ENCODE measurements at regions not wholly inside any gene's neighbourhood (a gene's known extent, or its start where the extent isn't known, plus 50 kb on each side); places are given as distances from the start of the nearest gene placed in this dataset.
A peak's percentile ranks its signal among the peaks of the same experiment; 100 is the strongest.
"Not testable (repeated sequence)": the region's sequence is repeated elsewhere in the genome, so short reads cannot be mapped to it uniquely, and the experiment has no call there.

DNA sequence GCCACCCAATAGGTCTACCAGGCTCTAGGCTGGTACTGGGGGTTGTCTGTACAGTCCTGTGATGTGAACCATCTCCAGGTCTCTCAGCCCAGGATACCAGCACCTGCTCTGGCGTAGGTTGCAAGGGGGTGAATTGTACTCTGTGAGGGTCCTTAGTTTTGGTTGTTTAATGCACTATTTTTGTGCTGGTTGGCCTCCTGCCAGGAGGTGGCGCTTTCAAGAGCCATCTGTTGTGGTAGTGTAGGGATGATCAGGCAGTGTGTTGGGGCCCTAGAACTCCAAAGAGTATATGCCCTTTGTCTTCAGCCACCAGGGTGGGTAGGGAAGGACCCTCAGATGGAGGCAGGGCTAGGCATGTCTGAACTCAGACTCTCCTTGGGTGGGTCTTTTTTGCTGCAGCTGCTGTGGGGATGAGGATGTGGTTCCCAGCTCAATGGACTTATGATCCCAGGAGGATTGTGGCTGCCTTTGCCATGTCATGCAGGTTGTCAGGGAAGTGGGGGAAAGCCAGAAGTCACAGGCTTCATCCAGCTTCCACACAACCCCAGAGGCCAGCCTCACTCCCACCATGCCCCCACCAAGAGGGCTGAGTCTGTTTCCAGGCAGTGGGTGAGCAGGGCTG, 301.8 kb upstream of the CHRM3 start:
- TF ChIP-seq, protein P1, sequence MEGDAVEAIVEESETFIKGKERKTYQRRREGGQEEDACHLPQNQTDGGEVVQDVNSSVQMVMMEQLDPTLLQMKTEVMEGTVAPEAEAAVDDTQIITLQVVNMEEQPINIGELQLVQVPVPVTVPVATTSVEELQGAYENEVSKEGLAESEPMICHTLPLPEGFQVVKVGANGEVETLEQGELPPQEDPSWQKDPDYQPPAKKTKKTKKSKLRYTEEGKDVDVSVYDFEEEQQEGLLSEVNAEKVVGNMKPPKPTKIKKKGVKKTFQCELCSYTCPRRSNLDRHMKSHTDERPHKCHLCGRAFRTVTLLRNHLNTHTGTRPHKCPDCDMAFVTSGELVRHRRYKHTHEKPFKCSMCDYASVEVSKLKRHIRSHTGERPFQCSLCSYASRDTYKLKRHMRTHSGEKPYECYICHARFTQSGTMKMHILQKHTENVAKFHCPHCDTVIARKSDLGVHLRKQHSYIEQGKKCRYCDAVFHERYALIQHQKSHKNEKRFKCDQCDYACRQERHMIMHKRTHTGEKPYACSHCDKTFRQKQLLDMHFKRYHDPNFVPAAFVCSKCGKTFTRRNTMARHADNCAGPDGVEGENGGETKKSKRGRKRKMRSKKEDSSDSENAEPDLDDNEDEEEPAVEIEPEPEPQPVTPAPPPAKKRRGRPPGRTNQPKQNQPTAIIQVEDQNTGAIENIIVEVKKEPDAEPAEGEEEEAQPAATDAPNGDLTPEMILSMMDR (IDR thresholded peaks at IDR 0.05; ENCODE audit: control insufficient read depth, extremely low read depth, insufficient read depth), result no peak
- no peak overlapping the region for H3K4me3 ChIP-seq (ENCODE audit: low read depth, low read length)
- no peak for DNase-seq (ENCODE audit: low read depth)

DNA sequence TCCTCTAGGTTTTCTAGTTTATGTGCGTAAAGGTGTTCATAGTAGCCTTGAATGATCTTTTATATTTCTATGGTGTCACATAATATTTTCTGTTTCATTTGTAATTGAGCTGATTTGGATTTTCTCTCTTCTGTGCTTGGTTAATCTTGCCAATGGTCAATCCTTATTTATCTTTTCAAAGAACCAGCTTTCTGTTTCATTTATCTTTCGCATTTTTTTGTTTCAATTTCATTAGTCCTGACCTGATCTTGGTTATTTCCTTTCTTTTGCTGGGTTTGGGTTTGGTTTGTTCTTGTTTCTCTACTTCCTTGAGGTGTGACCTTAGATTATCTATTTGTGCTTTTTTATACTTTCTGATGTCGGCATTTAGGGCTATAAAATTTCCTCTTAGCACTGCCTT, 304.4 kb upstream of the CHRM3 start:
- H3K4me3 ChIP-seq (ENCODE audit: low read depth, low read length); DNase-seq (ENCODE audit: low read depth): not testable (repeated sequence)

DNA sequence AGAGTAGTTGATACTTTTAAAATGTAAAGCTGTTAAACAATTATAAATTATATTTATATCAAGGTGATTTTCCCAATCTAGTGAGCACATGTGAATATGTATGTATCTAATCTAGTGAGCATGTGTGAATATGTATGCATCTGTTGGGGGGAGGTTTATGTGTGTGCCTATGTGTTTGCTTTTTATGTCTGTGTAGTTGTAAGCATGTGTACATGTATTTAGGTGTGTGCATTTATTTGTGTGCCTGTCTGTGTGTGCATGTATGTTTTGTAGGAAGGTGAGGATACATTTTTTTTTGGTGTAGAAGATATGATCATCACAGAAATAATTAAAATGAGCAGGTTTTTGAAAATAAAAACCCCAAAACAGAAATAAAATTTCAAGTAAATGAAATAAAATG, 318.9 kb upstream of the CHRM3 start:
- no peak for DNase-seq (ENCODE audit: low read depth)
- TF ChIP-seq, protein P1 (IDR thresholded peaks at IDR 0.05; ENCODE audit: control insufficient read depth, extremely low read depth, insufficient read depth), result no peak
- H3K4me3 ChIP-seq (ENCODE audit: low read depth, low read length), result no peak overlapping the region

DNA sequence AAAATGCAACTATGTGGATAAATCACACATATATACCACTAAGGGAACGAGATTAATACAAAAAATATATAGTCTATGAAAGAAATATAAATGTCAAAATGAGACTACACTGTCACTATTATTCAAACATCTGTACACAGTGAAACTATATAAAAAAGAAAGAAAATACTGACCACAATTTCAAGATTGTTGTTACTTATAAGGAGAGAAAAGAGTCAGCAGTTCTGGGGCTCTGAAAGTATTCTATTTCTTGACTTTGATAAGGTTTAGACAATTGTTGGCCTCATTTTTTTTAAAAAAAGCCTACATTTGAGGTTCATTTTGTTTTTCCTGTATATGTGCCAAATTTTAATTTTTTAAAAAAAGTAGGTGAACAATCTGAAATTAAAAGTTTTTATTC, 319.3 kb upstream of the CHRM3 start:
- DNase-seq (ENCODE audit: low read depth), result no peak
- H3K4me3 ChIP-seq (ENCODE audit: low read depth, low read length), result no peak overlapping the region
- TF ChIP-seq, protein P1 (IDR thresholded peaks at IDR 0.05; ENCODE audit: control insufficient read depth, extremely low read depth, insufficient read depth), result no peak

DNA sequence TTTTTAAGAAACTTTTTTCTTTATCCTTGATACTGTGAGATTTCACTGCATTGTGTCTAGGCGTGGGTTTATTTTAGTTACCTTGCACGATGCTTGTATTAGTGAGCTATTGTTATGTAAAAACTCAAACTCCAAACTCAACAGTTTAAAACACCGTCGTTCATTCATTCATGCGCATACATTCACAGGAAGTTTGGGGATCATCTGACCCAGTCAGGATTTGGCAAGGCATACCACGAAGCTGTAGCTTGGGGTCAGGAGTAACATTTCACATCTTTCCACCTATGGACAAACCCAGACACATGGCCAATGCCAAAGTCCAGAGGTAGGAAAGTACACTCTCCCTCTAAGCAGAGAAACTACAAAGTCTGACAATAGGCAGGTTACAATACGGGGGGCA, 324.6 kb upstream of the CHRM3 start:
- no peak for DNase-seq (ENCODE audit: low read depth)
- TF ChIP-seq, protein P1 (IDR thresholded peaks at IDR 0.05; ENCODE audit: control insufficient read depth, extremely low read depth, insufficient read depth), result no peak
- H3K4me3 ChIP-seq (ENCODE audit: low read depth, low read length), result no peak overlapping the region

DNA sequence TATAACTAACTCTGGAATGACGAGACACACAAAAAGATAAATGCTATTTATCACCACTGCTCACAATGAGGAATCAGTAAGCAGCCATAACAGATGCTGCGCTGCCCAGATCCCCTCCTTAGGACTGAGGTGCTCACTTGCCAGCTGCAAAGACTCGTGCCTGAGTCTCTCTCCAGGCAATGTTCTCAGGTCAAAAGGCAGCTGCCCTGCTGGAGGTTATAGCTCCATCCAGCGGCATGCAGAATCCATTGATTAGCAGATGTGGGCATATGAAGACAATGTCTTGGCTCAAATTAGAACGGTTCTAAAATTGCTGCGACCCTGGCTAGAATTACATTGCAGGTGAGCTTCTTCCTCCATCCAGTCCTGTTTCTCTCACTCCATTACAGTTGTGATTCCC, 328.2 kb upstream of the CHRM3 start:
- TF ChIP-seq, protein P1 (IDR thresholded peaks at IDR 0.05; ENCODE audit: control insufficient read depth, extremely low read depth, insufficient read depth), result no peak
- H3K4me3 ChIP-seq (ENCODE audit: low read depth, low read length), result no peak overlapping the region
- no peak for DNase-seq (ENCODE audit: low read depth)

DNA sequence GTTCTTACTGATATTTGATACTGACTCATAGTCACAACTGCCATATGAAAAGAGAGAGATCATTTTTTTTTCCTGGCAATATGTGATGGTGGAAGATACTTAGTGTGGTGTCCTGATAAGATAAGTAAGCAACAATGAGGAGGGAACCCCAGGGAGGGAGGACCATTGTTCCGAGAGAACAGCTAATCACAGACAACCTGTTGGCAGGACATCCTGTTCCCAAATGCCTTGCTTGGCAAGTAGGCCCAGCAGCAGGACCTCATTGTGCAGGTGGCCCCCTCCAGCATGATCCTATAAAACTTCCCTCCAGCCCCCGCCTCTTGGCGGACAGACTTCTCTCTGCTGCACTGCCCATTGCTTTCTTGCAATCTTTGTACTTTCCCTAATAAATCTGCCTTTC, 329.4 kb upstream of the CHRM3 start:
- TF ChIP-seq, protein P1 (IDR thresholded peaks at IDR 0.05; ENCODE audit: control insufficient read depth, extremely low read depth, insufficient read depth), result no peak
- peak; percentile 37 for DNase-seq (ENCODE audit: low read depth)
- no peak overlapping the region for H3K4me3 ChIP-seq (ENCODE audit: low read depth, low read length)
